ENCODE measurements at regions not wholly inside any gene's neighbourhood (a gene's known extent, or its start where the extent isn't known, plus 50 kb on each side); places are given as distances from the start of the nearest gene placed in this dataset.

GRCh38 chr2:149768320-149768799, 180.8 kb upstream of the MMADHC start:
- no peak for TF ChIP-seq CTCF (IDR thresholded peaks at IDR 0.05; ENCODE audit: low read length)
- TF ChIP-seq EZH2 (IDR thresholded peaks at IDR 0.05; ENCODE audit: borderline replicate concordance, low read length) = no peak
